ENCODE measurements at regions not wholly inside any gene's neighbourhood (a gene's known extent, or its start where the extent isn't known, plus 50 kb on each side); places are given as distances from the start of the nearest gene placed in this dataset.

- no peak overlapping the region for H3K27ac ChIP-seq (ENCODE audit: insufficient read depth, low read length)
- TF ChIP-seq CTCF (conservative IDR thresholded peaks at IDR 0.05 in 1 of 2, IDR thresholded peaks at IDR 0.05 in 1 of 2; ENCODE audit: low read depth in 1 of 2, low read length in 2 of 2) (no peak), EZH2 (IDR thresholded peaks at IDR 0.05; ENCODE audit: low read length, missing control alignments) (no peak)
- no peaks in the 10 kb centered on the region for H3K36me3 ChIP-seq (ENCODE audit: control insufficient read depth, insufficient read depth, low read length)
Measured at GRCh38 chr14:53567236-53567780, 389.3 kb downstream of the BMP4 start.

GRCh38 chr14:53564870-53565269, 391.8 kb downstream of the BMP4 start:
- Histone ChIP-seq H4K20me1 (ENCODE audit: control insufficient read depth, extremely low read depth, insufficient read depth, low read length) (no peaks in the 10 kb centered on the region), H3K9me3 (ENCODE audit: control insufficient read depth, insufficient read depth, low read depth, low read length) (no peaks in the 10 kb centered on the region), H3K27ac (ENCODE audit: insufficient read depth, low read length) (no peak overlapping the region), H3K36me3 (ENCODE audit: control insufficient read depth, insufficient read depth, low read length) (no peaks in the 10 kb centered on the region), H3K4me3 (replicated peaks in 1 of 4; ENCODE audit: control extremely low read depth in 1 of 4, insufficient read depth in 1 of 4, low read depth in 3 of 4, low read length in 4 of 4) (no peak overlapping the region), H3K4me2 (ENCODE audit: extremely low read depth, insufficient read depth, low read length) (no peak overlapping the region), H2AFZ (ENCODE audit: low read length) (no peak overlapping the region), H3K4me1 (ENCODE audit: control insufficient read depth, extremely low read depth, insufficient read depth, low read length) (no peaks in the 10 kb centered on the region), H3K27me3 (ENCODE audit: control insufficient read depth, insufficient read depth, low read length) (no peaks in the 10 kb centered on the region), H3K9ac (ENCODE audit: insufficient read depth, low read length) (no peak overlapping the region), H3K79me2 (ENCODE audit: control insufficient read depth, insufficient read depth, low read length) (no peaks in the 10 kb centered on the region)
- TF ChIP-seq CTCF (conservative IDR thresholded peaks at IDR 0.05 in 1 of 2, IDR thresholded peaks at IDR 0.05 in 1 of 2; ENCODE audit: low read depth in 1 of 2, low read length in 2 of 2) (no peak), EZH2 (IDR thresholded peaks at IDR 0.05; ENCODE audit: low read length, missing control alignments) (no peak)
- DNase-seq (ENCODE audit: low read depth in 2 of 2): no peak

More at GRCh38 chr14:53567236-53567780, 389.3 kb downstream of the BMP4 start:
- no peaks in the 10 kb centered on the region for H3K9me3 ChIP-seq (ENCODE audit: control insufficient read depth, insufficient read depth, low read depth, low read length)
- no peak overlapping the region for H2AFZ ChIP-seq (ENCODE audit: low read length)
- no peak overlapping the region for H3K9ac ChIP-seq (ENCODE audit: insufficient read depth, low read length)
- no peaks in the 10 kb centered on the region for H3K79me2 ChIP-seq (ENCODE audit: control insufficient read depth, insufficient read depth, low read length)
- no peak overlapping the region for H3K4me2 ChIP-seq (ENCODE audit: extremely low read depth, insufficient read depth, low read length)
- no peak for DNase-seq (ENCODE audit: low read depth in 2 of 2)
- H3K27me3 ChIP-seq (ENCODE audit: control insufficient read depth, insufficient read depth, low read length): peaks cover 2% of the 10 kb centered on the region
- H3K4me1 ChIP-seq (ENCODE audit: control insufficient read depth, extremely low read depth, insufficient read depth, low read length): no peaks in the 10 kb centered on the region
- no peak overlapping the region for H3K4me3 ChIP-seq (replicated peaks in 1 of 4; ENCODE audit: control extremely low read depth in 1 of 4, insufficient read depth in 1 of 4, low read depth in 3 of 4, low read length in 4 of 4)
- no peaks in the 10 kb centered on the region for H4K20me1 ChIP-seq (ENCODE audit: control insufficient read depth, extremely low read depth, insufficient read depth, low read length)

GRCh38 chr14:53563628-53564027, 393.0 kb downstream of the BMP4 start:
- no peak overlapping the region for H3K9ac ChIP-seq (ENCODE audit: insufficient read depth, low read length)
- H3K4me3 ChIP-seq (replicated peaks in 1 of 4; ENCODE audit: control extremely low read depth in 1 of 4, insufficient read depth in 1 of 4, low read depth in 3 of 4, low read length in 4 of 4): no peak overlapping the region
- no peak overlapping the region for H3K27ac ChIP-seq (ENCODE audit: insufficient read depth, low read length)
- H3K4me1 ChIP-seq (ENCODE audit: control insufficient read depth, extremely low read depth, insufficient read depth, low read length): no peaks in the 10 kb centered on the region
- no peaks in the 10 kb centered on the region for H3K9me3 ChIP-seq (ENCODE audit: control insufficient read depth, insufficient read depth, low read depth, low read length)
- DNase-seq (ENCODE audit: low read depth in 2 of 2): no peak
- TF ChIP-seq CTCF (conservative IDR thresholded peaks at IDR 0.05 in 1 of 2, IDR thresholded peaks at IDR 0.05 in 1 of 2; ENCODE audit: low read depth in 1 of 2, low read length in 2 of 2) (no peak), EZH2 (IDR thresholded peaks at IDR 0.05; ENCODE audit: low read length, missing control alignments) (no peak)
- no peaks in the 10 kb centered on the region for H3K27me3 ChIP-seq (ENCODE audit: control insufficient read depth, insufficient read depth, low read length)
- no peaks in the 10 kb centered on the region for H4K20me1 ChIP-seq (ENCODE audit: control insufficient read depth, extremely low read depth, insufficient read depth, low read length)
- H3K79me2 ChIP-seq (ENCODE audit: control insufficient read depth, insufficient read depth, low read length): no peaks in the 10 kb centered on the region
- no peak overlapping the region for H3K4me2 ChIP-seq (ENCODE audit: extremely low read depth, insufficient read depth, low read length)
- no peaks in the 10 kb centered on the region for H3K36me3 ChIP-seq (ENCODE audit: control insufficient read depth, insufficient read depth, low read length)
- H2AFZ ChIP-seq (ENCODE audit: low read length): no peak overlapping the region

All from fibroblast of lung (primary cell).